Naive thymus-derived CD8-positive, alpha-beta T cell (primary cell): ENCODE measurements at regions not wholly inside any gene's neighbourhood (a gene's known extent, or its start where the extent isn't known, plus 50 kb on each side); places are given as distances from the start of the nearest gene placed in this dataset.
"Not testable (repeated sequence)": the region's sequence is repeated elsewhere in the genome, so short reads cannot be mapped to it uniquely, and the experiment has no call there.

Source experiments
- ATAC-seq, 2 donors: fragments of 150-1000 bp; cut with Tn5 transposase in 1 of 2; sonication (Bioruptor Pico), chemical (Tn5 transposase) in 1 of 2; 1 replicate in 1 of 2; 2 replicates in 1 of 2; pipeline ENCODE4 v1.10.0; 2021; ENCODE audit warnings: mild to moderate bottlenecking in 2 of 2, moderate library complexity in 2 of 2
- POLR2A ChIA-PET: fragments of 350-600 bp; sonication (Branson Sonifier 250); formaldehyde crosslinking; loops from one replicate; lab custom pipeline; 2021; ENCODE audit warnings: antibody characterized with exemption; lab: Charles Lee
- DNase-seq, 10 donors: peaks; one replicate each; pipeline versions ENCODE4 v3.0.0 to v3.0.0-alpha.2; 2020 to 2022
- H3K27ac Mint-ChIP-seq, 10 donors: one replicate each; pipeline ENCODE4 v1.8.0; 2020 to 2022; ENCODE audit warnings: mild to moderate bottlenecking in 10 of 10, mixed read lengths in 10 of 10, moderate library complexity in 4 of 10, inconsistent platforms in 1 of 10
- H3K27me3 Mint-ChIP-seq, 5 donors: one replicate each; pipeline ENCODE4 v1.8.0; 2021 to 2022; ENCODE audit warnings: mixed read lengths in 5 of 5
- H3K36me3 Mint-ChIP-seq, 3 donors: one replicate each; pipeline ENCODE4 v1.8.0; 2020 to 2022; ENCODE audit warnings: mixed read lengths in 3 of 3, mild to moderate bottlenecking in 2 of 3, inconsistent platforms in 1 of 3
- H3K4me1 Mint-ChIP-seq, 4 donors: one replicate each; pipeline ENCODE4 v1.8.0; 2021 to 2022; ENCODE audit warnings: mixed read lengths in 4 of 4
- H3K4me3 Mint-ChIP-seq, 10 donors: one replicate each; pipeline ENCODE4 v1.8.0; 2020 to 2022; ENCODE audit warnings: mild to moderate bottlenecking in 10 of 10, mixed read lengths in 10 of 10, moderate library complexity in 6 of 10, inconsistent platforms in 1 of 10
- H3K9me3 Mint-ChIP-seq, 9 donors: one replicate each; pipeline ENCODE4 v1.8.0; 2020 to 2022; ENCODE audit warnings: mixed read lengths in 9 of 9, mild to moderate bottlenecking in 3 of 9, inconsistent platforms in 1 of 9, moderate library complexity in 1 of 9

DNA sequence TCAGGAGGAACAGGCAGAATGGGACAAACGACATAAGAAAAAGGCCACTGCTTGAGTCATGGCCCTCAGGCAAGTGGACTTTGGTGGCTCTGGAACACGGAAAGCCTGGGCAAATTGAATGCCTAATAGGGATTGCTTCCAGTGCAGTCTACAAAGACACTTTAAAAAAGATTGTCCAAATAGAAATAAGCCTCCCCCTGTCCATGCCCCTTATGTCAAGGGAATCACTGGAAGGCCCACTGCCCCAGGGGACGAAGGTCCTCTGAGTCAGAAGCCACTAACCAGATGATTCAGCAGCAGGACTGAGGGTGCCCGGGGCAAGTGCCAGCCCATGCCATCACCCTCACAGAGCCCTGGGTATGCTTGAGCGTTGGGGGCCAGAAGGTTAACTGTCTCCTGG, 51.5 kb upstream of the SRD5A2 start:
- H3K4me1 Mint-ChIP-seq, POLR2A ChIA-PET, ATAC-seq, H3K4me3 Mint-ChIP-seq, H3K27ac Mint-ChIP-seq, DNase-seq: not testable (repeated sequence)
- peaks cover 8 to 44% (median 17%) of the 10 kb centered on the region in 5 donors for H3K27me3 Mint-ChIP-seq
- H3K9me3 Mint-ChIP-seq = peaks cover 8 to 42% (median 20%) of the 10 kb centered on the region in 9 donors
- peaks cover 0 to 20% (median 2%) of the 10 kb centered on the region in 3 donors for H3K36me3 Mint-ChIP-seq
